ENCODE measurements at regions not wholly inside any gene's neighbourhood (a gene's known extent, or its start where the extent isn't known, plus 50 kb on each side); places are given as distances from the start of the nearest gene placed in this dataset.

GRCh38 chr9:80874276-80874675, 815.1 kb downstream of the TLE1 start:
- TF ChIP-seq CTCF (IDR thresholded peaks at IDR 0.05; ENCODE audit: low read depth, low read length, poor library complexity, severe bottlenecking) (no peak), EZH2phosphoT487 (IDR thresholded peaks at IDR 0.05; ENCODE audit: borderline replicate concordance, low read length) (no peak)
